DMS114 treated with DMSO at 0.1 percent for 48 hours (cell line): ENCODE measurements at regions not wholly inside any gene's neighbourhood (a gene's known extent, or its start where the extent isn't known, plus 50 kb on each side); places are given as distances from the start of the nearest gene placed in this dataset.

ENCODE experiments used
- DNase-seq: peaks from one replicate; lab custom pipeline; 2025; ENCODE audit not compliant: unreplicated experiment; lab: John Stamatoyannopoulos, UW

- DNase-seq, result no peak
Observed at GRCh38 chr5:15447209-15447608, 52.8 kb upstream of the FBXL7 start.

- no peak for DNase-seq
Observed at GRCh38 chr5:15446552-15446951, 53.4 kb upstream of the FBXL7 start.

- DNase-seq, result no peak
Observed at GRCh38 chr5:15442193-15442570, 57.8 kb upstream of the FBXL7 start.

GRCh38 chr5:15441433-15442192 is 58.4 kb upstream of the FBXL7 start:
- no peak for DNase-seq

GRCh38 chr5:15440434-15440833 is 59.5 kb upstream of the FBXL7 start:
- no peak for DNase-seq

GRCh38 chr5:15439801-15440200 is 60.2 kb upstream of the FBXL7 start:
- DNase-seq, result no peak

- DNase-seq, result no peak
Observed at GRCh38 chr5:15433709-15434108, 66.3 kb upstream of the FBXL7 start.

- no peak for DNase-seq
Observed at GRCh38 chr5:15431923-15432322, 68.1 kb upstream of the FBXL7 start.

- no peak for DNase-seq
Observed at GRCh38 chr5:15425766-15426165, 74.2 kb upstream of the FBXL7 start.

- no peak for DNase-seq
Observed at GRCh38 chr5:15424769-15425168, 75.2 kb upstream of the FBXL7 start.

- DNase-seq, result no peak
Observed at GRCh38 chr5:15421921-15422412, 78.0 kb upstream of the FBXL7 start.

GRCh38 chr5:15421381-15421780 is 78.6 kb upstream of the FBXL7 start:
- DNase-seq, result no peak

- no peak for DNase-seq
Observed at GRCh38 chr5:15420201-15420600, 79.8 kb upstream of the FBXL7 start.

GRCh38 chr5:15417156-15417555 is 82.8 kb upstream of the FBXL7 start:
- DNase-seq, result no peak

- no peak for DNase-seq
Observed at GRCh38 chr5:15406478-15406877, 93.5 kb upstream of the FBXL7 start.

- DNase-seq, result no peak
Observed at GRCh38 chr5:15393146-15393545, 106.8 kb upstream of the FBXL7 start.

GRCh38 chr5:15391704-15392397 is 108.1 kb upstream of the FBXL7 start:
- DNase-seq, result no peak

GRCh38 chr5:15388866-15389265 is 111.1 kb upstream of the FBXL7 start:
- no peak for DNase-seq

- DNase-seq, result no peak
Observed at GRCh38 chr5:15387931-15388524, 112.0 kb upstream of the FBXL7 start.

- no peak for DNase-seq
Observed at GRCh38 chr5:15386122-15386521, 113.9 kb upstream of the FBXL7 start.

- DNase-seq, result no peak
Observed at GRCh38 chr5:15385553-15385952, 114.4 kb upstream of the FBXL7 start.

- DNase-seq, result no peak
Observed at GRCh38 chr5:15385037-15385436, 114.9 kb upstream of the FBXL7 start.
